ENCODE measurements at regions not wholly inside any gene's neighbourhood (a gene's known extent, or its start where the extent isn't known, plus 50 kb on each side); places are given as distances from the start of the nearest gene placed in this dataset.
A peak's percentile ranks its signal among the peaks of the same experiment; 100 is the strongest.

DNA sequence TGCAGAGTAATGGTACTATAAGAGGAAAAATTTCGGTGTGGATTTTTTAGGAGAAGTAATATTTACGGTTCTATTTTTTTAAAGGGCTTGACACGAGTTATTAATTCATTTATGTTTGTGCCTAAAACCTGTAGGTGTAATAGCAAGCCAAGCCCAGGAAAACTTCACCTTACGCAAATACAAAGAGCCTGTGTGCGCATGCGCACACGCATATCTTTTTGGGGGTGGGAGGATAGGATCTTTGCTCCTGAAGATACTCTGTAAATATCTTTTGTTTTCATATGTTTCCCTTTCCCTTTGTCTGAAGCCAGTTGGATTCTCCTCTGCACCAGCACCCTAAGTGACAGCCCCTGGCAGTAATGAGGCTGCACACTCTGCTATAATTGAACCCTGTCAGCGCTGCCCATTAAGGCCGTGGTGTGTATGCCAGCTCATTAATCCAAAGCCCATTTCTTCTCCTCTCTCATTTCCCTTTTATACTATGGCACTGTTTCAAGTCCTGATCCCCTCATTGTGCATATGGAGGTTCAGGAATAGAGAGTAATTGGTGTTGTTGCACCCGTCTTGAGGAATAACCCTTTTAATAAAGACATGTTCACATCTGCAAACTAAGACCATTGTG lies 327.2 kb upstream of the E2F7 start:
- DNase-seq = no peak

DNA sequence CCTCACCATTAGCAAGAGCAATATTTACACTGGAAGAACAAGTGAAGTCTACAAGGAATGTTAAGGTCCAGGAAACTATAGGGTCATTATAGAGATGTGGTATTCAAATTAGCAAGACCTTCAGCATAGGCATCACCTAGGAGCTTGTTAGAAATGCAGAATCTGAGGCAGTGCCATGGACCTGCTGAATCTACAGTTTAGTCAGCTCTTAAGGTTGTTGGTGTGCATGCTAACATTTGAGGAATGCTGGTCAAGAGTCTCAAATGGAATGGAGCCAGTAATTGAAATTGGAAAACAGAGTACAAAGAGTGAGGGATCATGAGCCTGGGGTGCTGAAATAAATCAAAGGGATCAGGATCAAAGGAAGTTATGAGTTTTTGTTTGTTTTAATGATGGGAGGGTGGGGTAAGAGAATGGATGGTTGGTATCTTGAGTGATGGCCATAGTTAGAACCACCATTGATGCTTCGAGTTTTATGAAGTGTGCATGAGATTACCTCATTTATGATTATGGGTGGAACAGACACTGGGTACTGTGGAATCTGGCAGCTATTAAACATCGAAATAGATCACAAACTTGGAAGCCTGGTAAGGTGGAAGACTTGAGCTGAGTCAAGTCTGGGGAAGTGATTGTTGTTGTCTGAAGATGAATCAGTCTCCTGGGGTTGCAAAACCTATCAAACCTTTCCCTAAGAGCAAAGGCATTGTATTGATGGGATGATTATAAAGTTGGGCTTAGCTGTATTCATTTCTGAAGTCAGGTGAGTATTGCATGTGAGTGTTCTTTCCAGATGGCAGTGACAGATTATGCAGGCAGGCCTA lies 323.3 kb upstream of the E2F7 start:
- no peak for DNase-seq

DNA sequence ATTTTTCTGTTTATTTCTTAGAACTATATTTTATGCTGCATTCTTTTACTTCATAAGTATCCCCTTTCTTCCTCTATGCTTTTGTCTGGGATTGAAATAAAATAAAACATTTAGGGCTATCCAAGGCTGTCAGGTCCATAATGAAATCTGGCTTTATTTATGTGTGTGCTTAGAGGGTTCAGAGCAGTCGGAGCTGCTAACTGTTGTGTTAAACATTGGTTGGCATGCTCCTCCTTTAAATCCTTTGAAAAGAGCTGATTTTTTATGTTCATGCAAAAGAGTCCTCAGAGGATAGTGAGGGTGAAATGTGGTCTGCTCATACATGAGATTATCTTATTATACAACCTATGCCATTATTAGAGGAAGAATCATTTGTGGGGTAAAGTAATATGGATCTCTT lies 322.3 kb upstream of the E2F7 start:
- no peak for DNase-seq

DNA sequence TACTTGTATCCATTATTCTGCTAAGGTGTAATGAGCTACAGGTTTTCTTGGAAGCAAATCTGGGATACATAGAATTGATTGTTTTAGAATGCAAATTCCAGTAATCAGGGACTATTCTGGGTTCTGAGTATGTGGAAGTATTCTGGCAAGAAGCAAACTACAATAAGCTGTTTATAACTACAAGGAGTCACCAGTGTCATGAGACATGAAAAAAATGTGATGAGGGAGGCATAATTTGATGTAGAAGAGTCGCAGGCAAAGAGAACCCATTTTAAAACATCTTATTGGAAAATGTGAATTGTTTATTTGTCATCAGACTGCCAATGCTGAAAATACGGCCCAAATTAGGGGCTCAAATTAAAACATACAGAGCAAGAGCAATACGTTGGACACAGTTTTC lies 321.8 kb upstream of the E2F7 start:
- DNase-seq = no peak

DNA sequence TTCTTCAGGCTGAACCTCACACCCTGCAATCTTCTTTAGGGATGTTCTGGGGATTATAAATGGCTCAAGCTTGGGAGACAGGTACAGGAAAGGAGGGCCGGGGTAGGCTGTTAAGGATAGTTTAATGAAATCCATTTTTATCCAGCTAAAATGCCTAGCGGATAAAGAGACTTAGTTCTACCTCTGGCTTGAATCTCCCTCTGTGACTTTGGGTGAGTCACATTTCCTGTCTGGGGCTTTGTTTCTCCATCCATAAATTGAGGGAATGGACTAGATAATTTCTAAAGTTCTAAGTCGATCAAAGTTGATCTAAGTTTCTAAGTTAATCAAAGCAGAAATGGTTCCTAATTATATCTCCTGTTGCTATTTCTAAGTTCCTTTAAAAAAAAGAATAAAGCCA lies 319.6 kb upstream of the E2F7 start:
- peak; percentile 1 for DNase-seq

DNA sequence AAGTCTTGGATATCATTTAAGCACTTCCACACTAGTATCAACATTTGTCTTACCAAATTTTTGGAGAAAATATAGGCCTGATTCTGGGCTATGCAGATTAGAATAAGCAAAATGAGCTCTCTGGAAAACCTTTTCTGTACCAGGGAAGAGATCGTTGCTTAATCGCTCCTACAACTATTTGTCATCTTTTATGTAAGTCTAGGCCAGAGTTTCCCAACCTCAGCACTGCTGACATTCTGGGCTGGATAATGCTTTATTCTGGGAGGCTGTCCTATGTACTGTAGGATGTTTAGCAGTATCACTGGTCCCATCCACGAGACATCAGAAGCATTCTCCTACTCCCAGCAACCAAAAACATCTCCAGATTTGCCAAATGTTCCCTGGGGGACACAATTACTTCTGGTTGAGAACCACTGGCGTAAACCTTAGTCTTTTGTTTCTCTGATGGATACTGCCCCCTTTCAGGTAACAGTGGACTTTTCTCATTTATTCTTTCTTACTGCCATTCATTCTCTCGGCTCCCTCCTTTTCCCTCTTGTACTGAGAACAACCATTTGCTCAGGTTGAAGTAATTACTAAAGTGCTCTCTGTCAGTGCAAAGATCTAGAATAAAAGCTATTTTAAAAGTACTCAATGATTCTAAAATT lies 316.9 kb upstream of the E2F7 start:
- peak; percentile 10 for DNase-seq

DNA sequence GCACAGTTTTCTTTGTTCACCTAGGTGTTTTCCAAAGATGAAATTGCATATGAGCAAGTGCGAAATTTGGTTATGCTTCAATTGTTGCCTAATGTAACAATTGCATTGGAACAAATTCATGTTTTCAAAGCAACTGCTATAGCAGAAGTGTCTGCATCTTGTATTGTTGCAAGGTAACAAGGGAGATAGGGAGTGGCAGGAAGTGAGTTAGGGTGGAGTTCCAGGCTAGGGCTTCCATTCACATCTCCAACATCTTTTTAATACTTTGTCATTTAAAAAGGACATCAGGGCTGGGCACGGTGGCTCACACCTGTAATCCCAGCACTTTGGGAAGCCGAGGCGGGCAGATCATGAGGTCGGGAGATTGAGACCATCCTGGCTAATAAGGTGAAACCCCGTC lies 312.3 kb upstream of the E2F7 start:
- no peak for DNase-seq

DNA sequence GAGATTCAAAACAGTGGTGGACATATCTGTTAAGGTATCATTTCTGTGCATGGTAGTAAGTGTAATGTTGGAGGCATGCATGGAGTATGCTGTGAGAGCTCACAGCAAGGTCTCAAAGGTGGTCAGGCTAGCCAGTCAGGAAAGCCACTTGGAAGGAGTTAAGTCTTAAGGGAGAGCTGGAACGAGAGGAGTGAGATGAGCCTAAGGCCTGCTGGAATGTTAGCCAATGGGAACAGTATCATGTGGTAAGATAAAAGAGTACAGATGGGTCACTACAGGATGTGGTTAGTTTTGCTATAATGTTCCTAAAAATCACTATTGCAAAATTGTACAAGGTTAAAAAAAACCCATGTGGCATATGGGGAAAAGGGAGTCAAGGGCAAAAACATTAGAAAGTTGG lies 311.7 kb upstream of the E2F7 start:
- peak; percentile 67 for DNase-seq

DNA sequence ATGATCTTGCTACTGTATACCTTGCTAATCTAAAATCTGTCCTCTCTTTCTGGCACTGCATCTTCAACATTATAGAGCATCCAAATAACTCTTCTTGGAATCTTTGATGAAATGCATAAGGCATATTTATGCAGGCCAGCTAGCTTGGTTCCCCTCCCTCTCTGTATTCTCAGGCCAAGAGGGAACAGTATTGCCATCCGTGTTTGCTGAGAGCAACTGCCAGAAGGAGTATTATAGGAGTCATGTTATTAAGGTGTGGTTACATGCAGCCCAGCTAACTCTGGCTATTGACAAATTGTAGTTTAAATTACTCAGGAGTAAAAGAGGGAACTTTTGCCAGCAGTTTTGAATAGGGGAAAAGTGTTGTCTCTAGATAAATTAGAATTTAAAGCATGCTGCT lies 309.3 kb upstream of the E2F7 start:
- DNase-seq = no peak

DNA sequence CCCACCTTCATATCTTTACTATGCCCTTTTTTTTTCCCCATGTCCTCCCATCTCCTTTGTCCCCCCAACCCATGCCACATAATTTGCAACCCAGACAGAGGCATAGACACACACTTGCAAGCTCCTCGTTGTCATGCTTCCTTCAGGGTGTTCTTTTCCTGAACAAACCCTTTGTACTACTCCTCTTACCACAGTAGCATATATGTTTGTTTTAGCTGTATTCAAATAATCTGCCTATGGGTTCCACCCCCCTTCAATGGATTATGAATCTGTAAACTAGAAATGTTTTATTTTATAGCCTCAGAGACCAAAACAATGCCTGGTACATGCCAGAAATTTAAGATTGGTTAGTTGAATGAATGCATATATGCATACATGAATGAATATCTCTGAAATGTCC lies 307.1 kb upstream of the E2F7 start:
- DNase-seq = no peak

DNA sequence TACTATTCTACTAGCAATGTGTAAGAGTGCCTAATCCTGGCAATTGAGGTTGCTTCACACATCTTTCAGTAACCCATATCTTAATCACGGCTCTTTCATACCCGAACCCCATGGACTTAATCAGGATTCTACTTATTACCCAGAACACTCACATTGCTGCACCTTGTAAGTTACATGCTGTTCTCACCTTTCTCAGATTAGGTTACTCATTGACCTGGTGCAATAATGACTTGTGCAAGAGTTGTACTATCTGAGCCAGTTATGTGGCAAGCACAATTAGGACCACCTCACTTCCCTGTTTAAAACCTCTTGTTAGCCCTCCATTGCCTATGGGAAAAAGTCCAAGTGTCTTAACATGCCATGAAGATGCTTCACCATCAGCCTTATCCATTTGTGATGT lies 306.7 kb upstream of the E2F7 start:
- DNase-seq = no peak

DNA sequence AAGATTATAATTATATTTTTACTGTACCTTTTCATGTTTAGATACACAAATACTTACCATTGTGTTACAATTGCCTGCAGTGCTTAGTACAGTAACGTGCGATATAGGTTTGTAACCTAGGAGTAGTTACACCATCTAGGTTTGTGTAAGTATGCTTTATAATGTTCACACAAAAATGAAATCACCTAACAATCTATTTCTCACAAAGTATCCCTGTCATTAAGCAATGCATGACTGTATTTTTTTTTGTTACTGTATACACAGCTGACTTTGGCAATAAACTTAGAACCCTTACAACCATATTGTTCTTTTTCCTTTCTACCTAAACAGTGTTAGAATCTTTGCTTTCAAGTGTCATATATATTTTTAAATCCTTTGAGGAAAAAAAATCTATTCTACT lies 303.0 kb upstream of the E2F7 start:
- DNase-seq = no peak

DNA sequence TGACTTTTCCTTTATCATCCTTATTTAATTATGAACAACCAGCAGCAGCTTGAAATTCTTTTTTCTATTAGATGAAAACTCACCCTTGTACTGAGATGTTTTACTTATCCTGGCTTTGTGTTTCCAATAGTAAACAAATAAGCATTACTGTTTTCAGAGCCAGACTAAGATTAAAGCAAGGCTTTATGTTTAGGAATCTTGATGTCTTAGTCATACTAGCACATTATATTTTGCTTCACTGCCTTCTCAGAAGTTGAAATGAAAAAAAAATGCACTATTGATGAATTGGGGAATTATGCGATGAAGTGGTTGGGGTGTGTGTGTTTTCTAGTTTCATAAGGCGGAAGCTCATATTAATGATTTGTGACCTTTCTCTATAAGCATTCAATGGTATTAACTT lies 301.2 kb upstream of the E2F7 start:
- DNase-seq = no peak

DNA sequence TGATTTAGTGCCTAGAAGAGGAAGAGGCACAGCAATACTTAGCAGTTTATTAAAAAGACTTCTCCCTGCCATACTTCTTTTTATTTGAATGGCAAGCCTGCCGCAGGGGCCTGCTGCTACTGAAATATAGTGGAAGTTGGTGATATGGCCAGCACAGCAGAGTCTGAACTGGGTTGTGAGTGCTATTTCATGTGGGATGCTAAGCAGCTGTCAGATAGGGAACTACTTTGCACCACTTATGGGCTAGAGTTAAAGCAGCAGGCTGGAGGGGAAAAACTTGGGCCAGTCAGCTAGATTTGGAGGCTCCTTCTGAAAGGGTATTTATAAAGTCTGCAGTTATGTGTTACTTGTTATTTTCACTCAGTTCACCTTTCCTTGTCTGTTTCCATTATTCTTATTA lies 299.0 kb upstream of the E2F7 start:
- no peak for DNase-seq

DNA sequence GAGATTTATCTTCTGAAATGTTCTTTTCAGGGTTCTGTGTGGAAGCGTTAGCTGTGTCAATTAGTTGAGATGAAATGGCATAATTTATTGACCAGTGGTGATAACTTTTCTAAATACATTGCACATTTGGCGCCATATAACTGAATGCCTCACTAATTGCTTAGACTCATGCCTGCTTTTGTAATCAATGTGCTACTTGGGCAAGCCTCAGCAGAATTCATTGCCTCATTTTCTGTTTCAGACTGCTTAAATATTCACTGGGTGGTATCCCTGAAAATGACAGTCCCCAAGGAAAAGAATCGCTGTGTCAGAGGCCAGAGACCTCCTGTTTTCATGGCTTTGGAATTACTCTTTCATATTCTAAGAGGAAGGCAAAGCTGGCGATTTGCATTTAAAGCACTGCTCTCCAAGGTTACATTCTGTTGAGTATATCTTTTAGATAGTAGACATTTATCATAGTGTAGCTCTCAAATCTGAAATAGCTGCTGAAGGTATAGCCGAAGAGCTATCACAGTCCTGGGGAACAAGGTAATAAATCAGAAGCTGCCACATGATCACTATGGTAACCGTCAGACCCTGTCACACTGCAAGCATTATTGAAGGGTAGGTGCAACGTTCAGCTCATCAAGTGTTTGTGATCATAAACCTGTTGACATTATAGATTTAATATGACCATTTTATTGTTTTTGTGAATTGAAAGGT lies 297.3 kb upstream of the E2F7 start:
- DNase-seq = no peak

DNA sequence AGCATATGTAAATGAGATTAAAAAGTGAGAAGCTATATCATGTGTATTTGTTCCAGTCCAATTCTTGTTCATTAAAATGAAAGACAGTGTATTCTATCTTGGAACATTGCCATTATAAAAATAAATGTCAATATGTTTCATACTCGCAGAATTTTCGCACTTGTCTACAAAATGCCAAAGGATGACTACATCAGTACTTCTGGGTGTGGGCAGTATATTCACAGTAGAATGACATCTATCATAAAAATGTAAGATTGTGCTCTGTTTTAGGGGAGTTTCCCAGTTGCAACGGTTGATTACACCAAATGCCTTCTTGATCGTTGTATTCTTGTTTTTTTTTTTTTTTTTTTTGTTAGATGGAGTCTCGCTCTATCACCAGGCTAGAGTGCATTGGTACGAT lies 292.3 kb upstream of the E2F7 start:
- DNase-seq = no peak

DNA sequence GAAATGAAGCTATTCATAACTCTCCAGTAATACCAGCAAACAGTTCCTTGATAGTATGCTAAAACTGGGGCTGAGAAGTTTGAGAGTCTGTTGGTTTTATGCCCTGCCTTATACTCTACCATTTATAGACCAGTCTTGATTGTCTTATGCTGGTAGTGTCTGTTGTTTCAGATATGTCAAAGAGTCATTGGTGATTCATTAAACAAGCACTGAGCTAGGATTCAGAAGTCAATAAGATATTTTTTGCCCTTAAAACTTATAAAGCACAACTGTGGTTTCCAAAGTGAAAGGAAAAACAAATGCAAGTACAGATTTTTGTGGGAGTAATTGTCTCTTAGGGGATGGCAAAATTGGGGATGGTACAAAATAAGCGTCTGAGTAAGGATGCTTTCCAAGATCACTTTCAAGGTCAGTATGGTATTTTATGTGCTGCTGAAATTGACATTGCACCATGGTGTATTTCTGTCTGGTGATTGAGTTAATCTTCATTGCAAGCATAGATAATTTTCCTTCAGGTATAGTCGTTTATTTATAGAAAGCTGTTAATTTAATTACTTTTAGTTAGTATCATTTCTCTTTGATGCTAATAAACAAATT lies 289.5 kb upstream of the E2F7 start:
- no peak for DNase-seq

DNA sequence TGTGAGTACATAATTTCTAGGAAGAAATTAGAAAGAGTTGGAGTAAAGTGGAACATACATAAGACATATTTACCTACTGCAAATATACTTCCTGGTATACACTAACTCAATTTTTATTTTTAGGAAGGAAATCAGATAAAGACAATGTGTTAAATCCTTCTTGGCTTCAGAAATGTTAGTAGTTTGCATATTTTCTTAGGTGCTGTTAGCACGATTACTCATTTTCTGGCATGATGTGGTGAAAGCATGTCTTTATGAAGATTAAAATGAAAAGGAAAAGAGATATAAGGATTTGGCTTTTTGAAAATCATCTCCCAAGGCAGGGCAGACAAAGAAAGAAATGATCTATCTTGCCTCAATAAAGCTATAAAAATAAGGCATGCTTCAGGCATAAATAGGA lies 287.6 kb upstream of the E2F7 start:
- DNase-seq = no peak

DNA sequence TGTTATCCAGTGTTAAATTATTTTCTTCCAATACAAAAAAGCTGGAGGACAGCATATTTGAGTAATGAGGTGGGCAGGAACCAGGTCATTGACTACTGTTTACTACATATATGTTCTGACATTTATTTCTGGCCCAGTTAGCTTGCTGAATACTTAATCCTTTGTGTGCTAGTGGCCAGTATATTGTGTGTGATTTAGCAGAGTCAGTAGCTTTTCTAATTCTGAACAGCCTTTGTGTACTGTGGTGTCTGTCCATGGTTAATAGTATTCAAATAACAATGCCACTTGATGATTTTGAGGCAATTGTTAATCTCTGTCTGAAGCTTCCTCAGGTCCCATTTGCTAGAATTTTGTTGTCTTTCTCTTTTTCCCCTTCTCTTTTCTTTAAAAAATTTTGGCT lies 286.5 kb upstream of the E2F7 start:
- no peak for DNase-seq

DNA sequence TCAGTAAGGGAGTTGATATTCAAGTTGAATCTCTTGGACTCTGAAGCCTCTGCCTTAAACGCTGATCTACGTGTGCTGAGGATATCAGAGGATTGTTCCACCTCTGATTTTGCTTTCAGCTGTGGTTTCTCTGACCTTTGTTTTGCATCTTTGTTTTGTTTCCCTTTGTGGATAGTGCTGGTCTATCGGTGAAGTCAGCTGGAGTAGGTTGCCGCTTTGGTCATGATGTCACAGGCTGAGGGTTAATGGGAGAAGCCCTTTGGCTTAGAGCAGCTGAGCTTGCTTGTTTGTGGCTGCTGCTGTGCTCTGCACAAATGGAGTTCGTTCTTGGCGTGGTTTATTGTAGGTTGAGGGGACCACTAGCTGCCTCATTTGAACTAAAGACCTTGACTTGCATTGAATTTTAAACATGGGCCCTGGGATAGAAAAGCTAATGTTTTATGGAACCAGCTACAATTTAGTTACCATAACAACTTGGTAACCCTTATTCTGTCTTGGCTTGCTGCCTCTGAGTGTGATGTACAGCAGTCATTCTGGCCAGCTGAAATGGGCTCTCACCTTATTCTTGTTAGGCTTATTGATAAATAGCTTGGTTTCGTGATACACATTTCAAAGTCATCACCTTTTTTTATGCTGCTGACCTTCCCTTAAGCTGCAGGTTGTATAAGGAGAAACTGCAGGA lies 284.5 kb upstream of the E2F7 start:
- DNase-seq = no peak

DNA sequence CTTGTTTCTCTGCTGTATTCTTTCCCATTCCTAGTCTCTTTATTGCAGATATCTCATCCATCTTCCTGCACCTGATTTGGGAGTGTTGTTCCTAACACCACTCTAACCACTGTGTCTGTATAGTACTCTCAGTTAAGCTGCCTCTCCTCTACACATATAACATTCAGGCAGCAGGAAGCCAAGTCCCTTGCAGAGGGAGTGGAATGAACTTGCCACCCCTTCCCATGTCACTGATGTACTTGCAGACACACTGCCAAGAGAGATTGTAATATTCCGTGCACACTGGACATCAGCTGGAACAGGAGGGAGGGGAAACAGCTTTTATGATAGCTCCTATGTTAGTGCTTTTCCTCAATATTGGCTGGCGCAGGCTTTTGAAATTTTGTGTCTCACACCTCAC lies 281.6 kb upstream of the E2F7 start:
- DNase-seq = no peak

DNA sequence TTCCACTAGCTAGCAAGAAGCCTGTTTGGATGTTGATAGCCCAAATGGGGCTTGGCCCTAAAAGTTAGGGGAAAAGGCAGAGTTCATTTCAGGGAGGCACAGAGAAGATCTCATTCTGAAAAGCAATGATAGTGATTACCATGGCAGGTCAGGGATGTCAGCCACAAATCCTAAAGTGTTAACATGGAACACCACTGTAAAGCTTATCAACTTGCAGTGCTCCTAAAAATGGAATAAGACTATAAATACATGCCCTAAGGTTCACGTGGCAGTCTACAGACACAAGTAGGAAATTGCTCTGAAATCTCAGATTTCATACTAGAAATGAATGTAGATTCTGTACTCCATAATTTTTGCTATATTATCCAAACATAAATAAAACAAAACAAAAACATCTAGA lies 280.0 kb upstream of the E2F7 start:
- no peak for DNase-seq

DNA sequence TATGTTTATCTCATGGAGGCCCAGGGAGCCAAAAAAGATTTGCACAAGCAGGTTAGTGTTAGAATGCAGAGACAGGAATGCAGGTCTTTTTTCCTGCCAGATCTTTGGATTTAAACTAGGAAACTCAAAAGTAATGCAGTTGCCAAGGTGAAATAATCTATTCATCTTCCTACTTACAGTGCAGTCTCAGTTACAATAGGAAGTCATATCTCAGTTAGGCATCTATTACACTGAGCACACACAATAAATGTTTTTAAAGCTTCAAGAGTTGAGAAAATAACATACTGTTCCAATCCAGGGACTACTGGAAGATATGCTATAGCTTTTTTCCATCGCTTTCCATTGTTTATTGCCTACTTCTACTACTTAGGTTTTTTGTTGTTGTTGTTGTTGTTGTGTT lies 279.3 kb upstream of the E2F7 start:
- no peak for DNase-seq
